Small intestine (tissue), 7 donors: ENCODE measurements at regions not wholly inside any gene's neighbourhood (a gene's known extent, or its start where the extent isn't known, plus 50 kb on each side); places are given as distances from the start of the nearest gene placed in this dataset.

Experiments
- DNase-seq, 2 donors: peaks; one replicate each; pipeline versions ENCODE4 v3.0.0 to v3.0.0-alpha.2; 2013
- FAIRE-seq: peaks from 2 replicates; lab custom pipeline; 2012; peaks lifted over from hg19 to GRCh38; lab: Jason Lieb, UNC
- H3K27ac ChIP-seq, 3 donors: one replicate each; pipeline ENCODE4 v1.5.1; 2013; ENCODE audit warnings: low read length in 2 of 3, mild to moderate bottlenecking in 2 of 3, control low read depth in 1 of 3, inconsistent platforms in 1 of 3, low read depth in 1 of 3, moderate library complexity in 1 of 3
- H3K27me3 ChIP-seq, 3 donors: one replicate each; pipeline ENCODE4 v1.6.1; 2013; ENCODE audit warnings: low read length in 3 of 3, inconsistent platforms in 1 of 3; ENCODE audit not compliant: control insufficient read depth in 3 of 3, insufficient read depth in 3 of 3
- H3K36me3 ChIP-seq, 3 donors: one replicate each; pipeline ENCODE4 v1.6.1; 2013; ENCODE audit warnings: low read length in 3 of 3, inconsistent platforms in 1 of 3, low read depth in 1 of 3, mild to moderate bottlenecking in 1 of 3, moderate library complexity in 1 of 3; ENCODE audit not compliant: control insufficient read depth in 3 of 3, insufficient read depth in 2 of 3
- H3K4me1 ChIP-seq, 3 donors: one replicate each; pipeline ENCODE4 v1.6.1; 2013; ENCODE audit warnings: low read length in 2 of 3, inconsistent platforms in 1 of 3, low read depth in 1 of 3, mild to moderate bottlenecking in 1 of 3, moderate library complexity in 1 of 3; ENCODE audit not compliant: control insufficient read depth in 3 of 3, insufficient read depth in 2 of 3
- H3K4me3 ChIP-seq, 3 donors: one replicate each; pipeline ENCODE4 v1.5.1; 2013; ENCODE audit warnings: low read length in 3 of 3, control low read depth in 1 of 3, inconsistent platforms in 1 of 3, low read depth in 1 of 3, mild to moderate bottlenecking in 1 of 3, moderate library complexity in 1 of 3
- H3K9me3 ChIP-seq, 2 donors: one replicate each; pipeline ENCODE4 v1.6.1; 2013; ENCODE audit warnings: low read depth in 1 of 2, low read length in 1 of 2; ENCODE audit not compliant: control insufficient read depth in 2 of 2, insufficient read depth in 1 of 2
- WGBS, 3 donors: extraction: QIAGEN DNeasy Blood & Tissue Kit; methylation state at CpG; one replicate each; pipeline ENCODE4 v1.1.7; 2013; 5-methylcytosine and 5-hydroxymethylcytosine counted together
- donor health status: healthy with polysubstance abuse.
- donor health status: control.
- donor health status: control.
- donor health status: Bipolar disorder and iron deficiency.
- donor health status: healthy.

- Histone ChIP-seq H3K4me1 (no peaks in the 10 kb centered on the region), H3K9me3 (no peaks in the 10 kb centered on the region), H3K4me3 (no peak overlapping the region), H3K36me3 (no peaks in the 10 kb centered on the region), H3K27me3 (peaks cover 0 to 4% (median 2%) of the 10 kb centered on the region in 3 donors), H3K27ac (no peak overlapping the region)
- no peak for DNase-seq
- no peak for FAIRE-seq
- WGBS, 3 donors, result 69 to 79% (median 76%) methylated on average over 6 of the region's 6 CpGs
These were observed 331.3 kb downstream of the NSG2 start for GRCh38 chr5:174376726-174377373.

GRCh38 chr5:174378121-174378874 is 332.8 kb downstream of the NSG2 start:
- FAIRE-seq (no peak), DNase-seq (no peak)
- no peaks in the 10 kb centered on the region for H3K36me3 ChIP-seq
- no peak overlapping the region for H3K27ac ChIP-seq
- H3K4me1 ChIP-seq, result no peaks in the 10 kb centered on the region
- no peaks in the 10 kb centered on the region for H3K9me3 ChIP-seq
- 60 to 63% (median 63%) methylated on average over 4 of the region's 4 CpGs for WGBS, 3 donors
- no peak overlapping the region for H3K4me3 ChIP-seq
- H3K27me3 ChIP-seq, result peaks cover 0 to 4% (median 2%) of the 10 kb centered on the region in 3 donors

- H3K27me3 ChIP-seq, result peaks cover 0 to 6% (median 4%) of the 10 kb centered on the region in 3 donors
- DNase-seq, result no peak
- 65 to 74% (median 70%) methylated on average over 2 of the region's 2 CpGs for WGBS, 3 donors
These were observed 334.8 kb downstream of the NSG2 start for GRCh38 chr5:174380311-174380710.

GRCh38 chr5:174381241-174381640 is 335.7 kb downstream of the NSG2 start:
- FAIRE-seq (no peak), DNase-seq (no peak)
- no peaks in the 10 kb centered on the region for H3K4me1 ChIP-seq
- H3K27ac ChIP-seq, result no peak overlapping the region
- H3K4me3 ChIP-seq, result no peak overlapping the region
- WGBS, 3 donors, result 73 to 89% (median 82%) methylated on average over 4 of the region's 4 CpGs
- no peaks in the 10 kb centered on the region for H3K9me3 ChIP-seq
- no peaks in the 10 kb centered on the region for H3K36me3 ChIP-seq
- peaks cover 0 to 8% (median 4%) of the 10 kb centered on the region in 3 donors for H3K27me3 ChIP-seq

More at GRCh38 chr5:174380311-174380710, 334.8 kb downstream of the NSG2 start:
- no peaks in the 10 kb centered on the region for H3K4me1 ChIP-seq
- FAIRE-seq, result no peak
- H3K4me3 ChIP-seq, result no peak overlapping the region
- no peaks in the 10 kb centered on the region for H3K36me3 ChIP-seq
- H3K27ac ChIP-seq, result no peak overlapping the region
- H3K9me3 ChIP-seq, result no peaks in the 10 kb centered on the region

GRCh38 chr5:174383210-174384167 is 338.0 kb downstream of the NSG2 start:
- 46 to 59% (median 46%) methylated on average over 3 of the region's 3 CpGs for WGBS, 3 donors
- no peak overlapping the region for H3K27ac ChIP-seq
- FAIRE-seq, result no peak

GRCh38 chr5:174384509-174384947 is 339.0 kb downstream of the NSG2 start:
- Histone ChIP-seq H3K36me3 (no peaks in the 10 kb centered on the region), H3K27me3 (peaks cover 0 to 12% (median 5%) of the 10 kb centered on the region in 3 donors), H3K4me1 (no peaks in the 10 kb centered on the region), H3K9me3 (no peaks in the 10 kb centered on the region), H3K27ac (no peak overlapping the region), H3K4me3 (no peak overlapping the region)
- WGBS, 3 donors, result 64 to 88% (median 80%) methylated on average over 17 of the region's 17 CpGs
- FAIRE-seq, result no peak
- DNase-seq, result peak in 1 of 2 donors; percentile 6

More at GRCh38 chr5:174383210-174384167, 338.0 kb downstream of the NSG2 start:
- H3K4me3 ChIP-seq, result no peak overlapping the region
- DNase-seq, result peak in 1 of 2 donors; percentile 3
- H3K9me3 ChIP-seq, result no peaks in the 10 kb centered on the region
- peaks cover 0 to 12% (median 5%) of the 10 kb centered on the region in 3 donors for H3K27me3 ChIP-seq
- H3K4me1 ChIP-seq, result no peaks in the 10 kb centered on the region
- no peaks in the 10 kb centered on the region for H3K36me3 ChIP-seq

GRCh38 chr5:174386306-174386705 is 338.1 kb upstream of the MSX2 start:
- Histone ChIP-seq H3K4me3 (no peak overlapping the region), H3K27me3 (peaks cover 0 to 10% (median 6%) of the 10 kb centered on the region in 3 donors), H3K4me1 (no peaks in the 10 kb centered on the region), H3K27ac (no peak overlapping the region), H3K9me3 (no peaks in the 10 kb centered on the region), H3K36me3 (no peaks in the 10 kb centered on the region)
- FAIRE-seq, result no peak
- DNase-seq, result no peak
- 84 to 93% (median 86%) methylated on average over 3 of the region's 3 CpGs for WGBS, 3 donors

- DNase-seq (no peak), FAIRE-seq (no peak)
- Histone ChIP-seq H3K27me3 (peaks cover 0 to 10% (median 6%) of the 10 kb centered on the region in 3 donors), H3K9me3 (no peaks in the 10 kb centered on the region), H3K27ac (no peak overlapping the region), H3K4me1 (no peaks in the 10 kb centered on the region), H3K36me3 (no peaks in the 10 kb centered on the region), H3K4me3 (no peak overlapping the region)
- WGBS, 3 donors, result 55 to 66% (median 57%) methylated on average over 2 of the region's 2 CpGs
These were observed 337.5 kb upstream of the MSX2 start for GRCh38 chr5:174386846-174387245.
